HEK293 (cell line): ENCODE measurements at regions not wholly inside any gene's neighbourhood (a gene's known extent, or its start where the extent isn't known, plus 50 kb on each side); places are given as distances from the start of the nearest gene placed in this dataset.

ENCODE experiments used
- AEBP2 ChIP-seq: fragments of 450-650 bp; formaldehyde crosslinking; IDR thresholded peaks from 2 replicates; pipeline ENCODE4 v1.5.1; 2016; ENCODE audit warnings: missing biosample characterization, missing genetic modification characterization, borderline replicate concordance
- ATF2 ChIP-seq: fragments of 450-650 bp; formaldehyde crosslinking; IDR thresholded peaks from 2 replicates; pipeline ENCODE4 v1.5.1; 2016; ENCODE audit warnings: missing biosample characterization, missing genetic modification characterization, low read depth
- BCL11B ChIP-seq: fragments of 450-650 bp; formaldehyde crosslinking; IDR thresholded peaks from 2 replicates; pipeline ENCODE4 v1.5.1; 2016; ENCODE audit warnings: low read depth, missing biosample characterization, missing genetic modification characterization
- EGR2 ChIP-seq: fragments of 450-650 bp; formaldehyde crosslinking; IDR thresholded peaks from 2 replicates; pipeline ENCODE4 v1.5.1; 2016; ENCODE audit warnings: low read depth, missing biosample characterization, missing genetic modification characterization
- KLF7 ChIP-seq: fragments of 450-650 bp; formaldehyde crosslinking; IDR thresholded peaks from 2 replicates; pipeline ENCODE4 v1.5.1; 2016; ENCODE audit warnings: missing biosample characterization, missing genetic modification characterization, borderline replicate concordance
- ZBTB21 ChIP-seq: fragments of 450-650 bp; formaldehyde crosslinking; IDR thresholded peaks from 2 replicates; pipeline ENCODE4 v1.5.1; 2017; ENCODE audit warnings: missing biosample characterization, missing genetic modification characterization
- ZNF138 ChIP-seq: fragments of 450-650 bp; formaldehyde crosslinking; IDR thresholded peaks from 2 replicates; pipeline ENCODE4 v1.5.1; 2016; ENCODE audit warnings: missing biosample characterization, missing genetic modification characterization, borderline replicate concordance
- ZNF184 ChIP-seq: fragments of 450-650 bp; IDR thresholded peaks from 2 replicates; pipeline ENCODE4 v1.5.1; 2018; ENCODE audit warnings: missing biosample characterization, mild to moderate bottlenecking, missing genetic modification characterization
- ZNF404 ChIP-seq: fragments of 450-650 bp; formaldehyde crosslinking; IDR thresholded peaks from 2 replicates; pipeline ENCODE4 v1.5.1; 2017; ENCODE audit warnings: missing biosample characterization, missing genetic modification characterization
- ZNF426 ChIP-seq: fragments of 450-650 bp; formaldehyde crosslinking; IDR thresholded peaks from 2 replicates; pipeline ENCODE4 v1.5.1; 2017; ENCODE audit warnings: missing biosample characterization, missing genetic modification characterization, mild to moderate bottlenecking, inconsistent platforms, moderate library complexity
- ZNF558 ChIP-seq: fragments of 450-650 bp; formaldehyde crosslinking; IDR thresholded peaks from 2 replicates; pipeline ENCODE4 v1.5.1; 2016; ENCODE audit warnings: missing biosample characterization, missing genetic modification characterization
- ZNF585B ChIP-seq: fragments of 450-650 bp; formaldehyde crosslinking; IDR thresholded peaks from 2 replicates; pipeline ENCODE4 v1.5.1; 2016; ENCODE audit warnings: missing biosample characterization, missing genetic modification characterization
- ZNF600 ChIP-seq: fragments of 450-650 bp; formaldehyde crosslinking; IDR thresholded peaks from 2 replicates; pipeline ENCODE4 v1.5.1; 2016; ENCODE audit warnings: missing biosample characterization, missing genetic modification characterization
- ZNF670 ChIP-seq: fragments of 450-650 bp; formaldehyde crosslinking; IDR thresholded peaks from 2 replicates; pipeline ENCODE4 v1.5.1; 2016; ENCODE audit warnings: missing biosample characterization, missing genetic modification characterization, low read depth
- ZNF791 ChIP-seq: fragments of 450-650 bp; formaldehyde crosslinking; IDR thresholded peaks from 2 replicates; pipeline ENCODE4 v1.5.1; 2016; ENCODE audit warnings: missing biosample characterization, missing genetic modification characterization
- ZNF830 ChIP-seq: fragments of 450-650 bp; IDR thresholded peaks from 2 replicates; pipeline ENCODE4 v1.5.0; 2018; ENCODE audit warnings: missing biosample characterization, missing genetic modification characterization, low read depth, mild to moderate bottlenecking, moderate library complexity
- TF ChIP-seq, protein P1 (sequence below): fragments of 450-650 bp; formaldehyde crosslinking; IDR thresholded peaks from 2 replicates; pipeline ENCODE4 v1.5.1; 2016; ENCODE audit warnings: missing biosample characterization, missing genetic modification characterization
- TF ChIP-seq, protein P2 (sequence below): fragments of 450-650 bp; formaldehyde crosslinking; IDR thresholded peaks from 2 replicates; pipeline ENCODE4 v1.5.1; 2017; ENCODE audit warnings: missing biosample characterization, missing genetic modification characterization
- TF ChIP-seq, protein P3 (sequence below): fragments of 450-650 bp; formaldehyde crosslinking; IDR thresholded peaks from 2 replicates; pipeline ENCODE4 v1.5.1; 2017; ENCODE audit warnings: missing biosample characterization, missing genetic modification characterization
- TF ChIP-seq, protein P4 (sequence below): fragments of 450-650 bp; IDR thresholded peaks from 2 replicates; pipeline ENCODE4 v1.5.1; 2018; ENCODE audit warnings: missing biosample characterization, mild to moderate bottlenecking, missing genetic modification characterization
- TF ChIP-seq, protein P5 (sequence below): fragments of 450-650 bp; formaldehyde crosslinking; IDR thresholded peaks from 2 replicates; pipeline ENCODE4 v1.5.1; 2016; ENCODE audit warnings: missing biosample characterization, missing genetic modification characterization

- TF ChIP-seq ATF2 (peak; percentile 22; the same call in 1 of the 2 replicates), ZNF600 (tag by site-specific recombination) (no peak), ZNF558 (tag by site-specific recombination) (no peak), ZNF830 (tag by site-specific recombination) (no peak), ZNF138 (tag by site-specific recombination) (no peak), BCL11B (tag by site-specific recombination) (no peak), ZNF184 (tag by site-specific recombination) (no peak), ZNF670 (tag by site-specific recombination) (no peak), ZNF585B (tag by site-specific recombination) (no peak), ZBTB21 (tag by site-specific recombination) (no peak), KLF7 (no peak), ZNF426 (tag by site-specific recombination) (no peak), ZNF404 (tag by site-specific recombination) (no peak), ZNF791 (no peak), AEBP2 (tag by site-specific recombination) (no peak), EGR2 (tag by site-specific recombination) (no peak)
- TF ChIP-seq, protein P1, sequence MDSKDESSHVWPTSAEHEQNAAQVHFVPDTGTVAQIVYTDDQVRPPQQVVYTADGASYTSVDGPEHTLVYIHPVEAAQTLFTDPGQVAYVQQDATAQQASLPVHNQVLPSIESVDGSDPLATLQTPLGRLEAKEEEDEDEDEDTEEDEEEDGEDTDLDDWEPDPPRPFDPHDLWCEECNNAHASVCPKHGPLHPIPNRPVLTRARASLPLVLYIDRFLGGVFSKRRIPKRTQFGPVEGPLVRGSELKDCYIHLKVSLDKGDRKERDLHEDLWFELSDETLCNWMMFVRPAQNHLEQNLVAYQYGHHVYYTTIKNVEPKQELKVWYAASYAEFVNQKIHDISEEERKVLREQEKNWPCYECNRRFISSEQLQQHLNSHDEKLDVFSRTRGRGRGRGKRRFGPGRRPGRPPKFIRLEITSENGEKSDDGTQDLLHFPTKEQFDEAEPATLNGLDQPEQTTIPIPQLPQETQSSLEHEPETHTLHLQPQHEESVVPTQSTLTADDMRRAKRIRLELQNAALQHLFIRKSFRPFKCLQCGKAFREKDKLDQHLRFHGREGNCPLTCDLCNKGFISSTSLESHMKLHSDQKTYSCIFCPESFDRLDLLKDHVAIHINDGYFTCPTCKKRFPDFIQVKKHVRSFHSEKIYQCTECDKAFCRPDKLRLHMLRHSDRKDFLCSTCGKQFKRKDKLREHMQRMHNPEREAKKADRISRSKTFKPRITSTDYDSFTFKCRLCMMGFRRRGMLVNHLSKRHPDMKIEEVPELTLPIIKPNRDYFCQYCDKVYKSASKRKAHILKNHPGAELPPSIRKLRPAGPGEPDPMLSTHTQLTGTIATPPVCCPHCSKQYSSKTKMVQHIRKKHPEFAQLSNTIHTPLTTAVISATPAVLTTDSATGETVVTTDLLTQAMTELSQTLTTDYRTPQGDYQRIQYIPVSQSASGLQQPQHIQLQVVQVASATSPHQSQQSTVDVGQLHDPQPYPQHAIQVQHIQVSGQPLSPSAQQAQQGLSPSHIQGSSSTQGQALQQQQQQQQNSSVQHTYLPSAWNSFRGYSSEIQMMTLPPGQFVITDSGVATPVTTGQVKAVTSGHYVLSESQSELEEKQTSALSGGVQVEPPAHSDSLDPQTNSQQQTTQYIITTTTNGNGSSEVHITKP (tag by site-specific recombination) = no peak
- TF ChIP-seq, protein P2, sequence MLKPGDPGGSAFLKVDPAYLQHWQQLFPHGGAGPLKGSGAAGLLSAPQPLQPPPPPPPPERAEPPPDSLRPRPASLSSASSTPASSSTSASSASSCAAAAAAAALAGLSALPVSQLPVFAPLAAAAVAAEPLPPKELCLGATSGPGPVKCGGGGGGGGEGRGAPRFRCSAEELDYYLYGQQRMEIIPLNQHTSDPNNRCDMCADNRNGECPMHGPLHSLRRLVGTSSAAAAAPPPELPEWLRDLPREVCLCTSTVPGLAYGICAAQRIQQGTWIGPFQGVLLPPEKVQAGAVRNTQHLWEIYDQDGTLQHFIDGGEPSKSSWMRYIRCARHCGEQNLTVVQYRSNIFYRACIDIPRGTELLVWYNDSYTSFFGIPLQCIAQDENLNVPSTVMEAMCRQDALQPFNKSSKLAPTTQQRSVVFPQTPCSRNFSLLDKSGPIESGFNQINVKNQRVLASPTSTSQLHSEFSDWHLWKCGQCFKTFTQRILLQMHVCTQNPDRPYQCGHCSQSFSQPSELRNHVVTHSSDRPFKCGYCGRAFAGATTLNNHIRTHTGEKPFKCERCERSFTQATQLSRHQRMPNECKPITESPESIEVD = peak; percentile 85
- TF ChIP-seq, protein P3, sequence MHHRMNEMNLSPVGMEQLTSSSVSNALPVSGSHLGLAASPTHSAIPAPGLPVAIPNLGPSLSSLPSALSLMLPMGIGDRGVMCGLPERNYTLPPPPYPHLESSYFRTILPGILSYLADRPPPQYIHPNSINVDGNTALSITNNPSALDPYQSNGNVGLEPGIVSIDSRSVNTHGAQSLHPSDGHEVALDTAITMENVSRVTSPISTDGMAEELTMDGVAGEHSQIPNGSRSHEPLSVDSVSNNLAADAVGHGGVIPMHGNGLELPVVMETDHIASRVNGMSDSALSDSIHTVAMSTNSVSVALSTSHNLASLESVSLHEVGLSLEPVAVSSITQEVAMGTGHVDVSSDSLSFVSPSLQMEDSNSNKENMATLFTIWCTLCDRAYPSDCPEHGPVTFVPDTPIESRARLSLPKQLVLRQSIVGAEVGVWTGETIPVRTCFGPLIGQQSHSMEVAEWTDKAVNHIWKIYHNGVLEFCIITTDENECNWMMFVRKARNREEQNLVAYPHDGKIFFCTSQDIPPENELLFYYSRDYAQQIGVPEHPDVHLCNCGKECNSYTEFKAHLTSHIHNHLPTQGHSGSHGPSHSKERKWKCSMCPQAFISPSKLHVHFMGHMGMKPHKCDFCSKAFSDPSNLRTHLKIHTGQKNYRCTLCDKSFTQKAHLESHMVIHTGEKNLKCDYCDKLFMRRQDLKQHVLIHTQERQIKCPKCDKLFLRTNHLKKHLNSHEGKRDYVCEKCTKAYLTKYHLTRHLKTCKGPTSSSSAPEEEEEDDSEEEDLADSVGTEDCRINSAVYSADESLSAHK = peak; percentile 47; the same call in 1 of the 2 replicates
- TF ChIP-seq, protein P4, sequence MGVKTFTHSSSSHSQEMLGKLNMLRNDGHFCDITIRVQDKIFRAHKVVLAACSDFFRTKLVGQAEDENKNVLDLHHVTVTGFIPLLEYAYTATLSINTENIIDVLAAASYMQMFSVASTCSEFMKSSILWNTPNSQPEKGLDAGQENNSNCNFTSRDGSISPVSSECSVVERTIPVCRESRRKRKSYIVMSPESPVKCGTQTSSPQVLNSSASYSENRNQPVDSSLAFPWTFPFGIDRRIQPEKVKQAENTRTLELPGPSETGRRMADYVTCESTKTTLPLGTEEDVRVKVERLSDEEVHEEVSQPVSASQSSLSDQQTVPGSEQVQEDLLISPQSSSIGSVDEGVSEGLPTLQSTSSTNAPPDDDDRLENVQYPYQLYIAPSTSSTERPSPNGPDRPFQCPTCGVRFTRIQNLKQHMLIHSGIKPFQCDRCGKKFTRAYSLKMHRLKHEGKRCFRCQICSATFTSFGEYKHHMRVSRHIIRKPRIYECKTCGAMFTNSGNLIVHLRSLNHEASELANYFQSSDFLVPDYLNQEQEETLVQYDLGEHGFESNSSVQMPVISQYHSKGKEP (tag by site-specific recombination) = peak; percentile 81
- TF ChIP-seq, protein P5, sequence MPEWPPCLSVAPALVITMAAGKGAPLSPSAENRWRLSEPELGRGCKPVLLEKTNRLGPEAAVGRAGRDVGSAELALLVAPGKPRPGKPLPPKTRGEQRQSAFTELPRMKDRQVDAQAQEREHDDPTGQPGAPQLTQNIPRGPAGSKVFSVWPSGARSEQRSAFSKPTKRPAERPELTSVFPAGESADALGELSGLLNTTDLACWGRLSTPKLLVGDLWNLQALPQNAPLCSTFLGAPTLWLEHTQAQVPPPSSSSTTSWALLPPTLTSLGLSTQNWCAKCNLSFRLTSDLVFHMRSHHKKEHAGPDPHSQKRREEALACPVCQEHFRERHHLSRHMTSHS (tag by site-specific recombination) = no peak
These were observed 528.7 kb upstream of the FANCL start (continued) for GRCh38 chr2:58769864-58770234.
